WTC11 (cell line): ENCODE measurements at regions not wholly inside any gene's neighbourhood (a gene's known extent, or its start where the extent isn't known, plus 50 kb on each side); places are given as distances from the start of the nearest gene placed in this dataset.

Source experiments
- ATAC-seq: fragments of 200-7000 bp; cut with Tn5 transposase; 2 replicates; pipeline ENCODE4 v1.10.0; 2021; ENCODE audit warnings: mild to moderate bottlenecking, moderate library complexity
- CTCF ChIA-PET: fragments of 300-600 bp; sonication (Branson Sonifier 250); formaldehyde crosslinking; loops from one replicate; lab custom pipeline; 2021; ENCODE audit warnings: antibody characterized with exemption; lab: Charles Lee
- POLR2A ChIA-PET: fragments of 350-600 bp; sonication (Branson Sonifier 250); formaldehyde crosslinking; loops from one replicate; lab custom pipeline; 2021; ENCODE audit warnings: antibody characterized with exemption; lab: Charles Lee
- DNase-seq: peaks from one replicate; pipeline ENCODE4 v3.0.0; 2021; ENCODE audit warnings: low spot score
- H3K27ac Mint-ChIP-seq: 2 replicates; pipeline ENCODE4 v1.8.0; 2021; ENCODE audit warnings: mixed read lengths
- H3K27me3 Mint-ChIP-seq: 2 replicates; pipeline ENCODE4 v1.8.0; 2021; ENCODE audit warnings: low read depth, mild to moderate bottlenecking, moderate library complexity, mixed read lengths
- H3K36me3 Mint-ChIP-seq: 2 replicates; pipeline ENCODE4 v1.8.0; 2021; ENCODE audit warnings: mixed read lengths
- H3K4me1 Mint-ChIP-seq: 2 replicates; pipeline ENCODE4 v1.8.0; 2022; ENCODE audit warnings: mixed read lengths
- H3K4me3 Mint-ChIP-seq: 2 replicates; pipeline ENCODE4 v1.8.0; 2021; ENCODE audit warnings: mild to moderate bottlenecking, moderate library complexity, mixed read lengths
- H3K9me3 Mint-ChIP-seq: 2 replicates; pipeline ENCODE4 v1.8.0; 2021; ENCODE audit warnings: mixed read lengths
- AR ChIP-seq: fragments of 250-450 bp; sonication (Bioruptor Pico); IDR thresholded peaks from 2 replicates; pipeline ENCODE4 v1.9.0; 2021; ENCODE audit warnings: mild to moderate bottlenecking
- ELF4 ChIP-seq: sonication (generic); formaldehyde crosslinking; IDR thresholded peaks from 2 replicates; pipeline ENCODE4 v1.8.1; 2022; ENCODE audit warnings: low read depth, mild to moderate bottlenecking, moderate library complexity, missing genetic modification reagents
- ETV6 ChIP-seq: sonication (generic); formaldehyde crosslinking; IDR thresholded peaks from 2 replicates; pipeline ENCODE4 v1.8.1; 2022; ENCODE audit warnings: mild to moderate bottlenecking, missing genetic modification reagents
- FOXK1 ChIP-seq: sonication (generic); formaldehyde crosslinking; IDR thresholded peaks from 2 replicates; pipeline ENCODE4 v1.8.0; 2022; ENCODE audit warnings: mild to moderate bottlenecking, moderate library complexity, missing genetic modification reagents
- FOXP1 ChIP-seq: sonication (generic); formaldehyde crosslinking; IDR thresholded peaks from 2 replicates; pipeline ENCODE4 v1.8.0; 2022; ENCODE audit warnings: missing genetic modification reagents, mild to moderate bottlenecking, moderate library complexity, borderline replicate concordance
- MYBL2 ChIP-seq: sonication (generic); formaldehyde crosslinking; IDR thresholded peaks from 2 replicates; pipeline ENCODE4 v1.8.1; 2023; ENCODE audit warnings: mild to moderate bottlenecking, moderate library complexity, missing genetic modification reagents
- NR3C1 ChIP-seq: sonication (generic); formaldehyde crosslinking; conservative IDR thresholded peaks from 2 replicates; pipeline ENCODE4 v1.8.1; 2023; ENCODE audit warnings: low read depth, mild to moderate bottlenecking, missing genetic modification reagents
- PRDM15 ChIP-seq: sonication (generic); formaldehyde crosslinking; IDR thresholded peaks from 2 replicates; pipeline ENCODE4 v1.8.0; 2022; ENCODE audit warnings: missing genetic modification reagents
- RELA ChIP-seq: sonication (generic); formaldehyde crosslinking; IDR thresholded peaks from 2 replicates; pipeline ENCODE4 v1.8.1; 2022; ENCODE audit warnings: missing genetic modification reagents, mild to moderate bottlenecking, borderline replicate concordance
- SMAD3 ChIP-seq: sonication (generic); formaldehyde crosslinking; IDR thresholded peaks from 2 replicates; pipeline ENCODE4 v1.8.0; 2022; ENCODE audit warnings: missing genetic modification reagents, mild to moderate bottlenecking, borderline replicate concordance
- SOX15 ChIP-seq: fragments of 250-450 bp; sonication (Bioruptor Pico); IDR thresholded peaks from 2 replicates; pipeline ENCODE4 v1.9.0; 2021; ENCODE audit warnings: mild to moderate bottlenecking
- SP1 ChIP-seq: sonication (generic); formaldehyde crosslinking; conservative IDR thresholded peaks from 2 replicates; pipeline ENCODE4 v1.8.1; 2022; ENCODE audit warnings: missing genetic modification reagents
- STAT6 ChIP-seq: sonication (generic); formaldehyde crosslinking; conservative IDR thresholded peaks from 2 replicates; pipeline ENCODE4 v1.8.1; 2023; ENCODE audit warnings: mild to moderate bottlenecking, low read depth, missing genetic modification reagents, moderate library complexity
- TP53 ChIP-seq: sonication (generic); formaldehyde crosslinking; IDR thresholded peaks from 2 replicates; pipeline ENCODE4 v1.8.1; 2023; ENCODE audit warnings: mild to moderate bottlenecking, missing genetic modification reagents
- USF2 ChIP-seq: sonication (generic); formaldehyde crosslinking; IDR thresholded peaks from 2 replicates; pipeline ENCODE4 v1.8.1; 2023; ENCODE audit warnings: mild to moderate bottlenecking, missing genetic modification reagents, moderate library complexity
- ZMAT4 ChIP-seq: fragments of 250-450 bp; sonication (Bioruptor Pico); IDR thresholded peaks from 2 replicates; pipeline ENCODE4 v1.9.0; 2021; ENCODE audit warnings: mild to moderate bottlenecking
- ZNF219 ChIP-seq: sonication (generic); formaldehyde crosslinking; IDR thresholded peaks from 2 replicates; pipeline ENCODE4 v1.8.0; 2023; ENCODE audit warnings: missing genetic modification reagents, mild to moderate bottlenecking, borderline replicate concordance
- ZNF263 ChIP-seq: sonication (generic); formaldehyde crosslinking; IDR thresholded peaks from 2 replicates; pipeline ENCODE4 v1.8.1; 2022; ENCODE audit warnings: low read depth, mild to moderate bottlenecking, moderate library complexity, missing genetic modification reagents
- ZNF317 ChIP-seq: sonication (generic); formaldehyde crosslinking; IDR thresholded peaks from 2 replicates; pipeline ENCODE4 v1.8.1; 2023; ENCODE audit warnings: low read depth, mild to moderate bottlenecking, moderate library complexity, missing genetic modification reagents, borderline replicate concordance
- ZNF396 ChIP-seq: fragments of 250-450 bp; sonication (Bioruptor Pico); IDR thresholded peaks from 2 replicates; pipeline ENCODE4 v1.8.0; 2021; ENCODE audit warnings: mild to moderate bottlenecking, moderate library complexity, borderline replicate concordance
- ZNF425 ChIP-seq: fragments of 250-450 bp; sonication (Bioruptor Pico); conservative IDR thresholded peaks from 2 replicates; pipeline ENCODE4 v1.9.0; 2021; ENCODE audit warnings: mild to moderate bottlenecking
- ZSCAN18 ChIP-seq: fragments of 250-450 bp; sonication (Bioruptor Pico); IDR thresholded peaks from 2 replicates; pipeline ENCODE4 v2.1.2; 2022; ENCODE audit warnings: mild to moderate bottlenecking, moderate library complexity

- H3K9me3 Mint-ChIP-seq: peaks cover 22% of the 10 kb centered on the region
- no peaks in the 10 kb centered on the region for H3K36me3 Mint-ChIP-seq
- H3K4me3 Mint-ChIP-seq: no peak overlapping the region
- no peak for TF ChIP-seq TP53 (CRISPR knock-in tag)
- TF ChIP-seq ZNF317: no peak
- no peak for TF ChIP-seq ZNF396 (CRISPR knock-in tag)
- no peak for TF ChIP-seq SOX15 (CRISPR knock-in tag)
- no peak for TF ChIP-seq FOXK1 (CRISPR knock-in tag)
- TF ChIP-seq ZMAT4 (CRISPR knock-in tag): no peak
- TF ChIP-seq ETV6 (CRISPR knock-in tag): no peak
- no peak for TF ChIP-seq SP1
- no peak for TF ChIP-seq SMAD3 (CRISPR knock-in tag)
- TF ChIP-seq RELA (CRISPR knock-in tag): no peak
- no peak for TF ChIP-seq AR (CRISPR knock-in tag)
- no peak for TF ChIP-seq ELF4 (CRISPR knock-in tag)
- H3K27ac Mint-ChIP-seq: no peak overlapping the region
- no peak for DNase-seq
- CTCF ChIA-PET: no interaction called here
- POLR2A ChIA-PET: no interaction called here
- H3K4me1 Mint-ChIP-seq: no peaks in the 10 kb centered on the region
- no peak for ATAC-seq
- no peaks in the 10 kb centered on the region for H3K27me3 Mint-ChIP-seq
Observed at GRCh38 chr11:109806205-109806604, 287.0 kb upstream of the ZC3H12C start.

GRCh38 chr11:109808569-109808968 is 284.6 kb upstream of the ZC3H12C start:
- ATAC-seq (no peak), DNase-seq (no peak)
- Mint-ChIP-seq H3K27me3 (no peaks in the 10 kb centered on the region), H3K4me3 (no peak overlapping the region), H3K27ac (no peak overlapping the region), H3K9me3 (peaks cover 22% of the 10 kb centered on the region), H3K36me3 (no peaks in the 10 kb centered on the region), H3K4me1 (no peaks in the 10 kb centered on the region)
- CTCF ChIA-PET: no interaction called here
- POLR2A ChIA-PET: no interaction called here
- no peak for TF ChIP-seq ZNF219 (CRISPR knock-in tag)
- no peak for TF ChIP-seq ELF4 (CRISPR knock-in tag)
- TF ChIP-seq NR3C1 (CRISPR knock-in tag): no peak
- TF ChIP-seq FOXP1 (CRISPR knock-in tag): no peak
- TF ChIP-seq MYBL2 (CRISPR knock-in tag): no peak
- TF ChIP-seq ZNF425 (CRISPR knock-in tag): no peak
- TF ChIP-seq PRDM15: no peak
- no peak for TF ChIP-seq ZNF263 (CRISPR knock-in tag)
- TF ChIP-seq ZSCAN18: no peak
- TF ChIP-seq USF2: no peak
- TF ChIP-seq STAT6: no peak
